SU-DHL-6 (cell line): ENCODE measurements at regions not wholly inside any gene's neighbourhood (a gene's known extent, or its start where the extent isn't known, plus 50 kb on each side); places are given as distances from the start of the nearest gene placed in this dataset.

Source experiments
- EZH2phosphoT487 ChIP-seq: fragments of 200-600 bp; sonication (generic), shearing (Covaris generic); conservative IDR thresholded peaks from 2 replicates; pipeline ENCODE4 v1.6.1; 2018; ENCODE audit warnings: mild to moderate bottlenecking, antibody characterized with exemption, low read length, moderate library complexity, mixed read lengths
- TF ChIP-seq, protein P1 (sequence below): fragments of 200-600 bp; sonication (generic); IDR thresholded peaks from one replicate; pipeline ENCODE4 v1.5.1; 2017; ENCODE audit warnings: antibody characterized with exemption, mild to moderate bottlenecking, low read length, moderate library complexity; ENCODE audit not compliant: insufficient read depth, poor library complexity, severe bottlenecking

DNA sequence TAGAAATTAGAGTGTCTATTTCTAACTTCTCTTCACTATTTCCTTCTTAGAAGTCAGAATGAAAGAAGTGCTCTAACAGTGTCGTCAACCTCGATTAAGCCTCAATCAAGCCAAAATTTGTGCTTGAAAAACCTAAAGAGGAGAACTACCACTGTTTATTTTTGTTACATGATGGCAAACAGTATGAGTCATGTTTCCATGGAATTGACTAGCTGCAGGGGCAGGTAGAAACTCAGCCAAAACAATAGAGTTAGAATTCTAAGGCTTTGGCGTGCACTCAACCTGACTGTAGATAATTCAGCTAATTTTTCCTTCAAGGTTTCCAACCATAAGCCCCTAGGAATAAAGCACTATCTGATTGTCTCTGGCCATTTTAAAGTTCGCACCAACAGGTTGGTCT is 415.9 kb downstream of the ETS1 start:
- TF ChIP-seq, protein P1, sequence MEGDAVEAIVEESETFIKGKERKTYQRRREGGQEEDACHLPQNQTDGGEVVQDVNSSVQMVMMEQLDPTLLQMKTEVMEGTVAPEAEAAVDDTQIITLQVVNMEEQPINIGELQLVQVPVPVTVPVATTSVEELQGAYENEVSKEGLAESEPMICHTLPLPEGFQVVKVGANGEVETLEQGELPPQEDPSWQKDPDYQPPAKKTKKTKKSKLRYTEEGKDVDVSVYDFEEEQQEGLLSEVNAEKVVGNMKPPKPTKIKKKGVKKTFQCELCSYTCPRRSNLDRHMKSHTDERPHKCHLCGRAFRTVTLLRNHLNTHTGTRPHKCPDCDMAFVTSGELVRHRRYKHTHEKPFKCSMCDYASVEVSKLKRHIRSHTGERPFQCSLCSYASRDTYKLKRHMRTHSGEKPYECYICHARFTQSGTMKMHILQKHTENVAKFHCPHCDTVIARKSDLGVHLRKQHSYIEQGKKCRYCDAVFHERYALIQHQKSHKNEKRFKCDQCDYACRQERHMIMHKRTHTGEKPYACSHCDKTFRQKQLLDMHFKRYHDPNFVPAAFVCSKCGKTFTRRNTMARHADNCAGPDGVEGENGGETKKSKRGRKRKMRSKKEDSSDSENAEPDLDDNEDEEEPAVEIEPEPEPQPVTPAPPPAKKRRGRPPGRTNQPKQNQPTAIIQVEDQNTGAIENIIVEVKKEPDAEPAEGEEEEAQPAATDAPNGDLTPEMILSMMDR: no peak
- no peak for TF ChIP-seq EZH2phosphoT487
